Neuronal stem cell (in vitro differentiated cells): ENCODE measurements at regions not wholly inside any gene's neighbourhood (a gene's known extent, or its start where the extent isn't known, plus 50 kb on each side); places are given as distances from the start of the nearest gene placed in this dataset.

Experiments used
- DNase-seq: peaks from one replicate; pipeline ENCODE4 v3.0.0-alpha.2; 2013; ENCODE audit warnings: low spot score
- H2AFZ ChIP-seq: one replicate; pipeline ENCODE4 v1.6.1; 2013; ENCODE audit warnings: mild to moderate bottlenecking, low read length, inconsistent platforms
- H2AK5ac ChIP-seq: 2 replicates; pipeline ENCODE4 v1.6.1; 2013; ENCODE audit warnings: low read depth, mild to moderate bottlenecking, inconsistent platforms, low read length, moderate library complexity, mixed read lengths
- H2BK120ac ChIP-seq: 2 replicates; pipeline ENCODE4 v1.6.1; 2013; ENCODE audit warnings: low read depth, mild to moderate bottlenecking, inconsistent platforms, low read length, moderate library complexity, mixed read lengths
- H2BK12ac ChIP-seq: one replicate; pipeline ENCODE4 v1.6.1; 2013; ENCODE audit warnings: low read length, inconsistent platforms
- H2BK15ac ChIP-seq: 2 replicates; pipeline ENCODE4 v1.6.1; 2013; ENCODE audit warnings: mild to moderate bottlenecking, low read length, inconsistent platforms, mixed read lengths
- H2BK5ac ChIP-seq: one replicate; pipeline ENCODE4 v1.6.1; 2013; ENCODE audit warnings: inconsistent platforms, mild to moderate bottlenecking, low read length, moderate library complexity
- H3K14ac ChIP-seq: one replicate; pipeline ENCODE4 v1.6.1; 2013; ENCODE audit warnings: low read length, inconsistent platforms
- H3K18ac ChIP-seq: 2 replicates; pipeline ENCODE4 v1.6.1; 2013; ENCODE audit warnings: low read length, inconsistent platforms
- H3K23ac ChIP-seq: 2 replicates; pipeline ENCODE4 v1.6.1; 2013; ENCODE audit warnings: low read depth, mild to moderate bottlenecking, mixed read lengths, low read length, inconsistent platforms; ENCODE audit not compliant: poor library complexity
- H3K27ac ChIP-seq: replicated peaks from 3 replicates; pipeline ENCODE4 v1.5.1; 2013; ENCODE audit warnings: low read length, inconsistent platforms
- H3K27me3 ChIP-seq, 3 experiments: 2 replicates each; pipeline ENCODE4 v1.6.1; 2013; ENCODE audit warnings: low read length in 3 of 3, mild to moderate bottlenecking in 2 of 3, inconsistent platforms in 1 of 3, low read depth in 1 of 3, mixed read lengths in 1 of 3, moderate library complexity in 1 of 3; ENCODE audit not compliant: control insufficient read depth in 3 of 3, insufficient read depth in 3 of 3
- H3K36me3 ChIP-seq, 2 donors: replicated peaks in 1 of 2; 2 replicates each; pipeline ENCODE4 v1.6.1; 2013; ENCODE audit warnings: low read length in 2 of 2; ENCODE audit not compliant: control insufficient read depth in 2 of 2, insufficient read depth in 2 of 2
- H3K4ac ChIP-seq: 2 replicates; pipeline ENCODE4 v1.6.1; 2013; ENCODE audit warnings: inconsistent platforms, mild to moderate bottlenecking, low read length, moderate library complexity
- H3K4me1 ChIP-seq, 2 donors: 1 replicate in 1 of 2; 2 replicates in 1 of 2; pipeline ENCODE4 v1.6.1; 2013; ENCODE audit warnings: low read length in 2 of 2, low read depth in 1 of 2; ENCODE audit not compliant: control insufficient read depth in 2 of 2, insufficient read depth in 1 of 2
- H3K4me2 ChIP-seq: one replicate; pipeline ENCODE4 v1.6.1; 2013; ENCODE audit warnings: mild to moderate bottlenecking, low read length, inconsistent platforms; ENCODE audit not compliant: insufficient read depth, poor library complexity, severe bottlenecking
- H3K4me3 ChIP-seq, 2 donors: 2 replicates each; pipeline ENCODE4 v1.5.1; 2013; ENCODE audit warnings: low read length in 2 of 2, mild to moderate bottlenecking in 2 of 2, inconsistent platforms in 1 of 2, moderate library complexity in 1 of 2
- H3K79me1 ChIP-seq: one replicate; pipeline ENCODE4 v1.6.1; 2013; ENCODE audit warnings: low read depth, mild to moderate bottlenecking, inconsistent platforms, low read length, moderate library complexity
- H3K9ac ChIP-seq: one replicate; pipeline ENCODE4 v1.6.1; 2013; ENCODE audit warnings: mild to moderate bottlenecking, low read depth, low read length, inconsistent platforms; ENCODE audit not compliant: poor library complexity
- H3K9me3 ChIP-seq, 2 donors: replicated peaks in 1 of 2; 2 replicates each; pipeline versions ENCODE3 to v1.6.1; 2013; ENCODE audit warnings: low read length in 2 of 2, mild to moderate bottlenecking in 2 of 2, inconsistent platforms in 1 of 2, low read depth in 1 of 2, mixed read lengths in 1 of 2, moderate library complexity in 1 of 2; ENCODE audit not compliant: control insufficient read depth in 2 of 2, insufficient read depth in 1 of 2
- H4K8ac ChIP-seq: one replicate; pipeline ENCODE4 v1.6.1; 2013; ENCODE audit warnings: low read depth, mild to moderate bottlenecking, inconsistent platforms, low read length, moderate library complexity
- H4K91ac ChIP-seq: one replicate; pipeline ENCODE4 v1.6.1; 2013; ENCODE audit warnings: low read length, low read depth, mild to moderate bottlenecking, inconsistent platforms; ENCODE audit not compliant: poor library complexity
- WGBS, 2 donors: extraction: QIAGEN DNeasy Blood & Tissue Kit; methylation state at CpG; one replicate each; pipeline ENCODE4 v1.1.7; 2013; ENCODE audit warnings: missing lambda C conversion rate in 2 of 2, mixed read lengths in 1 of 2; ENCODE audit not compliant: insufficient read length in 2 of 2, insufficient replicate concordance in 1 of 2; ENCODE audit errors: extremely low coverage in 2 of 2; 5-methylcytosine and 5-hydroxymethylcytosine counted together

DNA sequence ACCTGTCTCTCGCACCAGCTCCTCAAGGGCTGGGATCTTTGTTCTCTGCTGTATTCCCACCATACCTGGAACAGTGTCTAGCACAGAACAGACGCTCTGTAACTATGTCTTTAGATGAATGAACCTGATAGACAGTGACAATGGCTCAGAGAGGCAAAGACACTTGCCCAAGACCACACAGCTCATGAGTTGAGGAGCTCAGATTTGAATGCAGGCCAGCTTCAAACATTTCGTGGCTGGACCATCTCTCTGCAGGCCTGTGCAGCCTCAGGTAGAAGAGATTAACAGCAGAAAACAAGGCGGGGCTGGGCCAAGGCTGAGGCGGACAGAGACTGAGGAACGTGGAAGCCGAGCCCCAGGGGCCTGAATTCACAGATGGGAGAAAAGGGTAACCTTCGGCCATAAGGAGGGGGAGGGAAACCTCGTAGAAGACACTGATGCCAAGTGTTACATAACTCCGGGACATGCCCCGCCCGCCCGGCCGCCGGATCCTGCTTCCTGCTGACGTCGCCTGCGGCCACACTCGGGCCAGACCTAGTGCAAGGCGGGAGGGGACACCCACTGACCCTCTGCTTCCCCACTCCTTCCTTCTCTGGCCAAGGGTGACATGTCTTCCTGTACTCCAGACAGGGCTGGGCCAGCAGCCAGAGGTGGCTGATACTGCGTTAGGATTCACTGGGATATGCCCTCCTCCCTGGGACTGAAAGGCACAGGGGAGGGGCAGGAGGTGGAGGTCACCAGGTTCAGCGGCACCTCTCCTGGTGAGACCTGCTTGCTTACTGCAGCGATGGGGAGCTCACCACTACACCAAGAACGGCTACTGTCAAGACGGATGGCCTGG, 86.8 kb downstream of the RFLNA start:
- H3K4me3 ChIP-seq: peak overlapping the region in 1 of 2 donors; percentile 59
- H4K8ac ChIP-seq: no peak overlapping the region
- no peaks in the 10 kb centered on the region for H3K27me3 ChIP-seq
- no peaks in the 10 kb centered on the region for H3K9me3 ChIP-seq
- peaks cover 12 to 54% of the 10 kb centered on the region in 2 donors for H3K36me3 ChIP-seq
- no peak overlapping the region for H2BK12ac ChIP-seq
- whole genome bisulfite sequencing, 2 donors: no CpG with 5 or more reads among the region's 25 CpGs
- H3K23ac ChIP-seq: peak overlapping the region; percentile 52
- no peak overlapping the region for H4K91ac ChIP-seq
- no peak overlapping the region for H3K18ac ChIP-seq
- H3K4ac ChIP-seq: no peak overlapping the region
- H2AFZ ChIP-seq: no peak overlapping the region
- H3K79me1 ChIP-seq: peaks cover 12% of the 10 kb centered on the region
- no peak overlapping the region for H3K27ac ChIP-seq
- no peak overlapping the region for H2BK15ac ChIP-seq
- H3K4me2 ChIP-seq: no peak overlapping the region
- peaks cover 0 to 9% of the 10 kb centered on the region in 2 donors for H3K4me1 ChIP-seq
- H2AK5ac ChIP-seq: no peak overlapping the region
- H2BK120ac ChIP-seq: no peak overlapping the region
- H3K14ac ChIP-seq: no peak overlapping the region
- H2BK5ac ChIP-seq: no peak overlapping the region
- DNase-seq: no peak
- H3K9ac ChIP-seq: no peak overlapping the region

- Histone ChIP-seq H3K23ac (no peak overlapping the region), H3K4ac (no peak overlapping the region), H2BK15ac (no peak overlapping the region), H3K9ac (no peak overlapping the region), H2AFZ (no peak overlapping the region), H3K9me3 (no peaks in the 10 kb centered on the region), H2BK120ac (no peak overlapping the region), H2AK5ac (no peak overlapping the region), H4K91ac (no peak overlapping the region), H3K36me3 (peaks cover 12 to 55% of the 10 kb centered on the region in 2 donors), H3K27me3 (no peaks in the 10 kb centered on the region), H3K18ac (peak overlapping the region; percentile 9), H3K14ac (no peak overlapping the region), H3K27ac (no peak overlapping the region), H3K4me1 (peaks cover 0 to 4% of the 10 kb centered on the region in 2 donors), H3K4me2 (no peak overlapping the region), H4K8ac (no peak overlapping the region), H3K79me1 (peaks cover 10% of the 10 kb centered on the region), H2BK12ac (no peak overlapping the region), H3K4me3 (no peak overlapping the region), H2BK5ac (no peak overlapping the region)
- DNase-seq: no peak
- WGBS, 2 donors: no CpG with 5 or more reads among the region's 8 CpGs
Observed at GRCh38 chr12:124380796-124381455, 86.0 kb downstream of the RFLNA start.

- H3K79me1 ChIP-seq: peaks cover 3% of the 10 kb centered on the region
- no peak overlapping the region for H2BK15ac ChIP-seq
- no peak overlapping the region for H4K91ac ChIP-seq
- no peak overlapping the region for H3K23ac ChIP-seq
- no CpG with 5 or more reads among the region's 31 CpGs for WGBS, 2 donors
- H3K4ac ChIP-seq: no peak overlapping the region
- H2BK5ac ChIP-seq: no peak overlapping the region
- H3K18ac ChIP-seq: peak overlapping the region; percentile 53
- no peak overlapping the region for H3K4me2 ChIP-seq
- no peak overlapping the region for H3K27ac ChIP-seq
- H3K27me3 ChIP-seq: no peaks in the 10 kb centered on the region
- H3K9me3 ChIP-seq: no peaks in the 10 kb centered on the region
- no peak overlapping the region for H3K4me3 ChIP-seq
- H4K8ac ChIP-seq: no peak overlapping the region
- peak overlapping the region; percentile 61 for H3K9ac ChIP-seq
- no peak overlapping the region for H3K14ac ChIP-seq
- H2AK5ac ChIP-seq: no peak overlapping the region
- no peak for DNase-seq
- peaks cover 13 to 51% of the 10 kb centered on the region in 2 donors for H3K36me3 ChIP-seq
- no peak overlapping the region for H2BK12ac ChIP-seq
- no peak overlapping the region for H2BK120ac ChIP-seq
- no peak overlapping the region for H2AFZ ChIP-seq
- peaks cover 0 to 2% of the 10 kb centered on the region in 2 donors for H3K4me1 ChIP-seq
Observed at GRCh38 chr12:124379938-124380754, 85.3 kb downstream of the RFLNA start.
